Chondrocyte (in vitro differentiated cells): ENCODE measurements at regions not wholly inside any gene's neighbourhood (a gene's known extent, or its start where the extent isn't known, plus 50 kb on each side); places are given as distances from the start of the nearest gene placed in this dataset.

Source experiments
- DNase-seq: peaks from one replicate; pipeline ENCODE4 v3.0.0; 2021; ENCODE audit warnings: mixed read lengths, low spot score
- H3K27ac Mint-ChIP-seq: one replicate; pipeline ENCODE4 v1.8.0; 2021; ENCODE audit warnings: mild to moderate bottlenecking, moderate library complexity, mixed read lengths; ENCODE audit not compliant: unreplicated experiment
- H3K27me3 Mint-ChIP-seq: 2 replicates; pipeline ENCODE4 v1.8.0; 2021; ENCODE audit warnings: low read depth, mixed read lengths
- H3K36me3 Mint-ChIP-seq: 2 replicates; pipeline ENCODE4 v1.8.0; 2021; ENCODE audit warnings: low read depth, mixed read lengths
- H3K4me1 Mint-ChIP-seq: 2 replicates; pipeline ENCODE4 v1.8.0; 2021; ENCODE audit warnings: low read depth, mild to moderate bottlenecking, mixed read lengths
- H3K4me3 Mint-ChIP-seq: one replicate; pipeline ENCODE4 v1.8.0; 2021; ENCODE audit warnings: mild to moderate bottlenecking, moderate library complexity, mixed read lengths; ENCODE audit not compliant: unreplicated experiment
- H3K9me3 Mint-ChIP-seq: 2 replicates; pipeline ENCODE4 v1.8.0; 2021; ENCODE audit warnings: low read depth, mixed read lengths
- TF ChIP-seq, protein P1 (sequence below): fragments of 200-600 bp; sonication (generic); IDR thresholded peaks from 2 replicates; pipeline ENCODE4 v1.5.0; 2021; ENCODE audit warnings: antibody characterized with exemption, mild to moderate bottlenecking, moderate library complexity

DNA sequence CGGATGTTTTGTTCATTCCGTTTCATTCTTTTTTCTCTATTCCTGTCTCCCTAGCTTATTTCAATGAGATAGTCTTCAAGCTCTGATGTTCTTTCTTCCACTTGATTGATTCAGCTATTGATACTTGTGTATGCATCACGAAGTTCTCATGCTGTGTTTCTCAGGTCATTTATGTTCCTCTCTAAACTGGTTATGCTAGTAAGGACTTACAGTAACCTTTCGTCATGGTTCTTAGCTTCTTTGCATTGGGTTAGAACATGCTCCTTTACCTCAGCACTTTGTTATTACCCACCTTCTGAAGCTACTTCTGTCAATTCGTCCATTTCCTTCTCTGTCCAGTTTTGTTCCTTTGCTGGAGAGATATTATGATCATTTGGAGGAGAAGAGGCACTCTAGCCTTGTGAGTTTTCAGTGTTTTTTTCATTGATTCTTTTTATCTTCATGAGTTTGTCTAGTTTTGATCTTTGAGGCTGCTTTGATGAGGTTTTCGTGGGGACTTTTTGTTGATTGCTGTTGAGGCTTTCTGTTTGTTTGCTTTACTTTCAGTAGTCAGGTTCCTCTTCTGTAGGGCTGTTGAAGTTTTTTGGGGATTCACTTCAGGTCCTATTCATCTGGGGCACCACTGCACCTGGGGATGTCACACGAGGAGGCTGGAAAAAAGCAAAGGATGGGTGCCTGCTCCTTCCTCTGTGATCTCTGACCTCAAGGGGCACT lies 496.9 kb upstream of the LRRC7 start:
- Mint-ChIP-seq H3K36me3 (peaks cover 2% of the 10 kb centered on the region), H3K4me1 (no peaks in the 10 kb centered on the region), H3K27ac (no peak overlapping the region), H3K4me3 (no peak overlapping the region), H3K27me3 (peaks cover 12% of the 10 kb centered on the region), H3K9me3 (peaks cover 14% of the 10 kb centered on the region)
- DNase-seq = no peak
- TF ChIP-seq, protein P1, sequence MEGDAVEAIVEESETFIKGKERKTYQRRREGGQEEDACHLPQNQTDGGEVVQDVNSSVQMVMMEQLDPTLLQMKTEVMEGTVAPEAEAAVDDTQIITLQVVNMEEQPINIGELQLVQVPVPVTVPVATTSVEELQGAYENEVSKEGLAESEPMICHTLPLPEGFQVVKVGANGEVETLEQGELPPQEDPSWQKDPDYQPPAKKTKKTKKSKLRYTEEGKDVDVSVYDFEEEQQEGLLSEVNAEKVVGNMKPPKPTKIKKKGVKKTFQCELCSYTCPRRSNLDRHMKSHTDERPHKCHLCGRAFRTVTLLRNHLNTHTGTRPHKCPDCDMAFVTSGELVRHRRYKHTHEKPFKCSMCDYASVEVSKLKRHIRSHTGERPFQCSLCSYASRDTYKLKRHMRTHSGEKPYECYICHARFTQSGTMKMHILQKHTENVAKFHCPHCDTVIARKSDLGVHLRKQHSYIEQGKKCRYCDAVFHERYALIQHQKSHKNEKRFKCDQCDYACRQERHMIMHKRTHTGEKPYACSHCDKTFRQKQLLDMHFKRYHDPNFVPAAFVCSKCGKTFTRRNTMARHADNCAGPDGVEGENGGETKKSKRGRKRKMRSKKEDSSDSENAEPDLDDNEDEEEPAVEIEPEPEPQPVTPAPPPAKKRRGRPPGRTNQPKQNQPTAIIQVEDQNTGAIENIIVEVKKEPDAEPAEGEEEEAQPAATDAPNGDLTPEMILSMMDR = no peak

DNA sequence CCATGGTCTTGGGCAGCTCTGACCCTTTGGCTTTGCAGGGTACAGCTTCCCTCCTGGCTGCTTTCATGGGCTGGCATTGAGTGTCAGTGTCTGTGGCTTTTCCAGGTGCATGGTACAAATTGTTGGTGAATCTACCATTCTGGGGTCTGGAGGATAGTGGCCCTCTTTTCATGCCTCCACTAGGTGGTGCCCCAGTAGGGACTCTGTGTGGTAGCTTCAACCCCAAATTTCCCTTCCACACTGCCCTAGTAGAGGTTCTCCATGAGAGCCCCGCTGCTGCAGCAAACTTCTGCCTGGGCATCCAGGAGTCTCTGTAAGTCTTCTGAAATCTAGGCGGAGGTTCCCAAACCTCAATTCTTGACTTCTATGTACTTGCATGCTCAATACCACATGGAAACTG lies 494.5 kb upstream of the LRRC7 start:
- peaks cover 14% of the 10 kb centered on the region for H3K9me3 Mint-ChIP-seq
- no peak for DNase-seq
- TF ChIP-seq, protein P1 = peak; percentile 9
- H3K4me1 Mint-ChIP-seq = no peaks in the 10 kb centered on the region
- H3K27me3 Mint-ChIP-seq = peaks cover 9% of the 10 kb centered on the region
- H3K4me3 Mint-ChIP-seq = no peak overlapping the region
- peaks cover 2% of the 10 kb centered on the region for H3K36me3 Mint-ChIP-seq
- no peak overlapping the region for H3K27ac Mint-ChIP-seq

DNA sequence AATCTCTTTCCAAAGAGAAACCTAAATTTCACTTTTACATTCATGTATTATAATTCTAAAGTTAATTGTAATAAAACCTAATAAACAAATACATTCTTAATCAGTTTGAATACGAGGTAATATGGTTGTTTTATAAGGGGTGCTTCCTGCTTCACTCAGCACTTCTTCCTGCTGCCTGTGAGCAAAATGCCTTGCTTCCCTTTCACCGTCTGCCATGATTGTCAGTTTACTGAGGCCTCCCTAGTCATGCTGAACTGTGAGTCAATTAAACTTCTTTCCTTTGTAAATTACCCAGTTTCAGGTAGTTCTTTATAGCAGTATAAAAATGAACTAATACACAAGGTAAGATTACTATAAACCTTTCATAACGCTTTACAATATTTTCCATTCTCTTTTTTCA lies 491.1 kb upstream of the LRRC7 start:
- Mint-ChIP-seq H3K27ac (no peak overlapping the region), H3K4me3 (no peak overlapping the region), H3K36me3 (no peaks in the 10 kb centered on the region), H3K9me3 (peaks cover 3% of the 10 kb centered on the region), H3K4me1 (peaks cover 4% of the 10 kb centered on the region), H3K27me3 (peaks cover 6% of the 10 kb centered on the region)
- DNase-seq = no peak
- TF ChIP-seq, protein P1 = no peak

DNA sequence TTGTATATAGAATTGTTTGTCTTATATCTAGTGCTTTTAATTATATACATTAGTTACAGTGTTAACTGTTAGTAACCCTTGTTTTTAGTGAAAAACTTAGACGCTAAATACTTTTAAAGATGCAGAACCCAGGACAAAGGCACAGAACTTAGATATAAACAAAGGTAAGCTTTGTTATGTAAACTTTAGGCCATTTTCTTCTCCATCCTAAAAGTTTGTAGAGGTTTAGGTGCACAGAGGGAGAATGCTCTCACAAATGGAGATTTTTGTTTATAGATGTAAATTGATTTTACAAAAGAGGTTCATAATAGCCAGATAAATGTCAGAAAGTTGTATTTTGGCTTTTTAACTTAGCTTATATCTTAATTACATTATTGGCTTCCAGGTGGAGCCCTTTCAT lies 490.5 kb upstream of the LRRC7 start:
- peaks cover 10% of the 10 kb centered on the region for H3K4me1 Mint-ChIP-seq

DNA sequence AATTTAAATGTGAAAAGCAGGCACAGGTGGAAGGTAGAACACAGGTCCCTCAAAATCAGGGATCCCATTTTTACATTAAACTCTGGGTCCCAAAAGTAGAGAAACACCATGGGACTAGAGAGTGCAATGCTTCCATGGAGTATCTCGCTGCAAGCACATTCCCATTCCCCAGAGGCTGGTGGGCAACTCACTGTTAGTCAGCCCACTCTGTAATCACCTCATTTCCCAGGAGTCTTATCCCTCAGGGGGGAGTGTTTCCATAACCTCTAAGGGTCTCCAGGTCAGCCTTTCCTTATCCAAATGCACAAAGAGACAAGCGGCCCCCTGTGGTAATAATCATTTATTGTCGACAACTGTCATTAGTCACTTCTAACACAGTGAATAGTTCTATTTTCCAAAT lies 490.1 kb upstream of the LRRC7 start:
- no peak for DNase-seq
- H3K27ac Mint-ChIP-seq = no peak overlapping the region
- peaks cover 5% of the 10 kb centered on the region for H3K27me3 Mint-ChIP-seq
- H3K9me3 Mint-ChIP-seq = no peaks in the 10 kb centered on the region
- TF ChIP-seq, protein P1 = no peak
- no peaks in the 10 kb centered on the region for H3K36me3 Mint-ChIP-seq
- peaks cover 13% of the 10 kb centered on the region for H3K4me1 Mint-ChIP-seq
- no peak overlapping the region for H3K4me3 Mint-ChIP-seq

More for the DNA sequence above, 490.5 kb upstream of the LRRC7 start:
- no peak overlapping the region for H3K27ac Mint-ChIP-seq
- TF ChIP-seq, protein P1 = no peak
- H3K36me3 Mint-ChIP-seq = no peaks in the 10 kb centered on the region
- H3K4me3 Mint-ChIP-seq = no peak overlapping the region
- H3K9me3 Mint-ChIP-seq = peaks cover 2% of the 10 kb centered on the region
- no peak for DNase-seq
- peaks cover 6% of the 10 kb centered on the region for H3K27me3 Mint-ChIP-seq
